ENCODE measurements at regions not wholly inside any gene's neighbourhood (a gene's known extent, or its start where the extent isn't known, plus 50 kb on each side); places are given as distances from the start of the nearest gene placed in this dataset.

DNA sequence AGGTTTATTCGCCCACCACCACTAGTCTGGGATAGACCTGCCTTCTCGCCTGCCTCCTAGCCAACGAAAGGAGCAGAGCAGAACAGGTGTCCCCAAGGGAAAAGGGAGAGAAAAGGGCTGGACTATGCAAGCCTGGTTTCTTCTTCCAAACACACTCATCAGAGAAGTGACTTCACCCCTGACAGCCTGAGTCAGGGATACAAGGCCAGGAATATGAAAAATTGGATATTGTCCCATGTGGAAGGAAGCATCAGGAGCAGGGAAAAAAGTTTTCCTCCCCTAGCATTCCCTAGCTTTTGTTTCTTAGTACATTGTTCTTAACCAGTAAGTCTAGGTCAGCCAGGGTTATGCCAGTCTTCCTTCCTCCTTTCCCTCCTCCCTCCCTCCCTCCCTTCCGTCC lies 56.9 kb upstream of the TNRC6B start:
- no peak overlapping the region for H3K27ac ChIP-seq
- no peak for DNase-seq
- H3K4me3 ChIP-seq (ENCODE audit: low read depth, low read length) = no peak overlapping the region
- TF ChIP-seq, protein P1, sequence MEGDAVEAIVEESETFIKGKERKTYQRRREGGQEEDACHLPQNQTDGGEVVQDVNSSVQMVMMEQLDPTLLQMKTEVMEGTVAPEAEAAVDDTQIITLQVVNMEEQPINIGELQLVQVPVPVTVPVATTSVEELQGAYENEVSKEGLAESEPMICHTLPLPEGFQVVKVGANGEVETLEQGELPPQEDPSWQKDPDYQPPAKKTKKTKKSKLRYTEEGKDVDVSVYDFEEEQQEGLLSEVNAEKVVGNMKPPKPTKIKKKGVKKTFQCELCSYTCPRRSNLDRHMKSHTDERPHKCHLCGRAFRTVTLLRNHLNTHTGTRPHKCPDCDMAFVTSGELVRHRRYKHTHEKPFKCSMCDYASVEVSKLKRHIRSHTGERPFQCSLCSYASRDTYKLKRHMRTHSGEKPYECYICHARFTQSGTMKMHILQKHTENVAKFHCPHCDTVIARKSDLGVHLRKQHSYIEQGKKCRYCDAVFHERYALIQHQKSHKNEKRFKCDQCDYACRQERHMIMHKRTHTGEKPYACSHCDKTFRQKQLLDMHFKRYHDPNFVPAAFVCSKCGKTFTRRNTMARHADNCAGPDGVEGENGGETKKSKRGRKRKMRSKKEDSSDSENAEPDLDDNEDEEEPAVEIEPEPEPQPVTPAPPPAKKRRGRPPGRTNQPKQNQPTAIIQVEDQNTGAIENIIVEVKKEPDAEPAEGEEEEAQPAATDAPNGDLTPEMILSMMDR (IDR thresholded peaks at IDR 0.05; ENCODE audit: low read depth, low read length) = no peak
- no peaks in the 10 kb centered on the region; the same call in 1 of the 2 replicates for H3K36me3 ChIP-seq
- H3K27me3 ChIP-seq (ENCODE audit: insufficient read depth, low read depth, severe bottlenecking) = no peaks in the 10 kb centered on the region
- H3K9me3 ChIP-seq (ENCODE audit: severe bottlenecking) = no peaks in the 10 kb centered on the region

DNA sequence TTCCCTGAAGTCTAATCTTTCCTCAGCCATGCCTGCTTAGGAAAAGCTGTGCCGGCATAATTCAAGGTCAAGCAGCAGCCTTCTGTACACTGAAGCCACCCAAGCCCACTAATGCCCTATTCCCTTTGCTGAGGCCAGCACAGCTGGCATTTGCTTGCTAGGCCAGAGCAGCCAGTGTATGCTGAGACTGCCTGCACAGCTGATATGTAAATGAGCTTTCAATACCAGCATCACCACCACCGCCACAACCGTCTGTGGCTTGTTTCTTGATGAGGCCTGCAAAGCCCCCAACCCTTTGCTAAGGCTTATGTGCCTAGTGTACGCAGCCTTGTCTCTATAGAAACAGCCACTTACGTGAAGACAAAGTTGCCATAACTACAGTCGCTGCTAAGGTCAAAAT lies 56.3 kb upstream of the TNRC6B start:
- no peaks in the 10 kb centered on the region for H3K9me3 ChIP-seq (ENCODE audit: severe bottlenecking)
- H3K27ac ChIP-seq = 0 out of 2 replicates have a peak overlapping the region, but pooled peaks have one; percentile 3
- H3K36me3 ChIP-seq = no peaks in the 10 kb centered on the region; the same call in 1 of the 2 replicates
- no peaks in the 10 kb centered on the region for H3K27me3 ChIP-seq (ENCODE audit: insufficient read depth, low read depth, severe bottlenecking)
- no peak overlapping the region for H3K4me3 ChIP-seq (ENCODE audit: low read depth, low read length)
- DNase-seq = peak; percentile 66
- TF ChIP-seq, protein P1 (IDR thresholded peaks at IDR 0.05; ENCODE audit: low read depth, low read length) = no peak

DNA sequence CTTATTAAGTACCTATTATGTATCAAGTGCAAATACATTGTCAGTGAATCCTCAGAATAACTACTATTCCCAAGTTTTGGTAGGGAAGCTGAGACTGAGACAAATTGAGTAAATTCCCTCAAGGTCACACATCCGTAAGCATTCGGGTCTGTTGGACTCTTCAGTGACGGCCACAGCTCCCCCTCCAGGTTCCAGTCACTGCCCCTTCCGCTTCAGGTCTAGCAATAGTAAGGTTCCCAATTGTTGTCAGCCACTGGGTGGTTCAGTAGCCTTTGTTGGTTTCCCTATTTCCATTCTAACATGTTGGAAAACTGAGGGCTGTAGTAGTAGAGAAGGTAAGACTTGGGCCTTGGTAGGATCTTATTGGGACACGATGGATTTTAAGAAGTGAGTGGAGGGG lies 54.9 kb upstream of the TNRC6B start:
- no peaks in the 10 kb centered on the region; the same call in 1 of the 2 replicates for H3K36me3 ChIP-seq
- H3K4me3 ChIP-seq (ENCODE audit: low read depth, low read length) = no peak overlapping the region
- H3K27ac ChIP-seq = no peak overlapping the region
- DNase-seq = no peak
- no peaks in the 10 kb centered on the region for H3K9me3 ChIP-seq (ENCODE audit: severe bottlenecking)
- no peaks in the 10 kb centered on the region for H3K27me3 ChIP-seq (ENCODE audit: insufficient read depth, low read depth, severe bottlenecking)
- TF ChIP-seq, protein P1 (IDR thresholded peaks at IDR 0.05; ENCODE audit: low read depth, low read length) = no peak

DNA sequence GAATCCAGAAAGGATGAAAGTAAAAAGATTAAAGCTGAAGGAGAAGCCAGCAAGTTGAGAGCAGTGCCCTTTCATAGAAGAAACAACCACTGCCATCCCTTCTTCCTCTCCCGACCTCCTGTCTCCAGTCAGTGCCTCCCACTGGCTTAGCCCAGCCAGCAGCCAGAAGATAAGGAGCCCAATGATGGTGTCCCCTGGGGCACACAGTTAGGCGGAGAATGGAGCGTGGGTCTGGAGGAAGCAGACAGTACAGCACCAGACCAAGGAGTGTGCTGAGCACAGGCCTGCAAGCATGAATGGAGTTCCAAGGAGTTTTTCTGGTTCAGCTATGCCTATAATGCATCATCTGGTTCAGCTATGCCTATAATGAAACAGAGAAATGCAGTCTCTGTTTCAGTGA lies 54.3 kb upstream of the TNRC6B start:
- Histone ChIP-seq H3K27ac (no peak overlapping the region), H3K4me3 (ENCODE audit: low read depth, low read length) (no peak overlapping the region), H3K27me3 (ENCODE audit: insufficient read depth, low read depth, severe bottlenecking) (no peaks in the 10 kb centered on the region), H3K9me3 (ENCODE audit: severe bottlenecking) (no peaks in the 10 kb centered on the region), H3K36me3 (no peaks in the 10 kb centered on the region; the same call in 1 of the 2 replicates)
- DNase-seq = no peak
- TF ChIP-seq, protein P1 (IDR thresholded peaks at IDR 0.05; ENCODE audit: low read depth, low read length) = no peak

Measured in WERI-Rb-1 (cell line).